NCI-H446 (cell line): ENCODE measurements at regions not wholly inside any gene's neighbourhood (a gene's known extent, or its start where the extent isn't known, plus 50 kb on each side); places are given as distances from the start of the nearest gene placed in this dataset.
"Not testable (repeated sequence)": the region's sequence is repeated elsewhere in the genome, so short reads cannot be mapped to it uniquely, and the experiment has no call there.

Source experiments
- DNase-seq, 2 experiments: peaks; one replicate each; lab custom pipeline; 2025; lab: John Stamatoyannopoulos, UW

DNA sequence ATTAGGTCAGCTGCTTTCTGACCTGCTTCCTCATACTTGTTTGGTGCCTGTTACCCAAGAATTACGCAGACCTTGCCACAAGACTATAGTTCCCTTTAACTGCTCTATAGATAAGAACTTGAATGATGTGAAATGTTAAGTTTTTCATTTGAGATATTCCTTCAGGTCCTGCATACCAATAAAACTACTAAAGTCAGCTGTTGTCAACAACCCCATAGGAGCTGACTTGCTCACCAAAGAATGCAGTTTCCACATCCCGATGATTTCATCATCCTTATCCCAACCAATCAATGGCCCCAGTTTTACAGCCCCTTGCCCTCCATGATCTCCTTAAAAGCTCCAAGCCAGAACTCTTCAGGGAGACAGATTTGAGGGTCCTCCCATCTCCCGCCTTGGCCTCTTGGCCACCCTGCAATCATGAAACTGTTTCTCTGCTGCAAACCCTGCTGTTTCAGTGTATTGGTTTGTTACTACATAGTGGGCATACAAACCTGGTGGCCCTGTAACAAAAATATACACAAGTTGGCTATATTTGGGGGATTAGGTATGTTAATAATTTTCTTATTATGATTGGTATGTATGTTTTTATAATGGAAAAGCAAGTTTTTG, 396.3 kb upstream of the CHST9 start:
- no peak for DNase-seq

- no peak for DNase-seq
Measured at GRCh38 chr18:27579364-27579763, 394.3 kb upstream of the CHST9 start.

DNA sequence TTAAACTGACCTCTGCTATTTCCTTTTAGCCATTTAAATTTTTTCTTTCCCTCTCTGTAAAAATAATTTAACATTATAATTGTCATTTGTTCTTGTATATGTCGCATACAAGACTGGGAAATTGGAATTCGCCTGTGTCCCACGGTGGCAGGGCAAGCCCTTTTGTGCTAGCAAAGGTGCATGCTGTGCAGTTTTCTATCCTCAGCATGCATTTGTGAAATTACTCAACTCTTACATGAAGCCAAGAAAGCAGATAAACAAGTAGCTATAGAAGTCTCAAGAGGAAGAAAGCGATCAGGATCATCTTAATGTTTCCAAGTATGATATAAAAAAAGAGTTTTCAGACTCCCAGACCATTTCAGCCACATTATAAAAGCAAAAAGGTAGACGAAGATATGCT, 392.6 kb upstream of the CHST9 start:
- no peak for DNase-seq

GRCh38 chr18:27577265-27577664, 392.2 kb upstream of the CHST9 start:
- DNase-seq, result no peak

- no peak for DNase-seq
Measured at GRCh38 chr18:27567434-27567833, 382.3 kb upstream of the CHST9 start.

DNA sequence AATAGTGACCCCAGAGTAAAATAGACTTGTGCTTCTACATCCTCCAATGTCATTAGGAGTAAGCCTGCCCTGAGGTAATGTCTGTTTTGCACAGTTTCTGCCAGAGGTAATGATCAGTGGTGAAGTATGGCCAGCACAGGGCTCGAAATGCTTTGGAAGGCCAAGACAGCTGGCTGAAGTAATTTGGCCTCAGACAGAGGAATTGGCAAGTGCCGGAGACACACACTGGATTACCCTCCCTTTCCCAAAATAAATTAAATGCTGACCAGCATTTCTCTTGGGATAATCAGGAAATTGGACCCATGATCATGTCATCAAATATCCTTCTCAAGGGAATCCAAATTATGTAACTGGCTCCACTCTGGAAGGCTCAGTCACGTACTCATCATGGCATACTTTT, 379.0 kb upstream of the CHST9 start:
- no peak for DNase-seq

DNA sequence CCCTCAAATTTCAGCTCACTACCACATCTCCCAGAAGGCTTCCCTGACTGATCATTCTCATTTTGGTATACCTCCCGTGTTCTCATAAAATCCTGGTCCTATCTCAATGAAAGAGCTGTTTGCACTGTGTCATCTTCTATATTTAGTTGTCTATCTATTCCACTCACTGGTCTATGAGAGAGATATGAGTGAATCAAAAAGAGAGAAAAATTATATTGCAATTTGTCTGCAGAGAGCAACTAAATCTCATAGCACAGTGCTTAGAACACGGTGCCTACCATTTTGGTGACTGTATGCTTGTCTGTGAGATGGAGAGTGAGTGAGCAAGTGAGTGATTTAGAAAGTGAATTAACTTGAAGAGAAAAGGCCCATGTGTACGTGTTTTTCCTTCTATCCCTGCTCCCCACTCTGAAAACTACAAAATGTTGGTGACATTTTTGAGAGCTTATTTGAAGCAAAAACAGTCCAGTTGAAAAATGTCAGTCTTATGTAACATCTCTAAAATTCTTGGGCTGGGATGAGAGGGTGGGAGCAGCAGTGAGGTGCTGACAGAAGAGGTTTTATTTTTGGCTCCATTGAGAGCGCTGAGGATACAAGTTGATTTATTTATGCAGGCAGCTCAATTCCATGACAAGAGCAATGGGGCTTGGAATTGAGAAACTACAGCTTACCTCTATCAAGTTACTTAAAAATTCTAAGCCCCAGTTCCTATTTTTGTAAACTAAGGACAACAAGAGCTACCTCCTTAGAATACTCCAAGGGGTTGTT, 373.5 kb upstream of the CHST9 start:
- DNase-seq, result no peak

DNA sequence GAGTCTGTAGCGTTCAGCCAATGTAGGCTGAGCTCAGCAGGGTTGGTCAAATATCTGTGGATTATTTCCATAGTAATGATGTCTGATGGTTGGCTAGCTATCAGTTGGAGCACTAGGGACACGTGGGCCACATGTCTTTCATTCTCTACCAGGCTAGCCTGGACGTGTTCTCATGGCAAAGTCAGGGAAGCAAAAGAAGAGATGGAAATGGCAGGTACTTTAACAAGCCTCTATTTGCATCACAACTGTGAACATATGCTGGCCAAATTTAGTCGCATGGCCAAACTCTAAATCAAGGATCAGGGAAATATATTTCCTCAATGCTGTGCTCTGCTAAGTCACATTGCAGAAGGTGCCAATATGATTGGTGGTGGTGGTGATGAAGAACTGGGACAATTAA, 371.6 kb upstream of the CHST9 start:
- DNase-seq, result no peak

DNA sequence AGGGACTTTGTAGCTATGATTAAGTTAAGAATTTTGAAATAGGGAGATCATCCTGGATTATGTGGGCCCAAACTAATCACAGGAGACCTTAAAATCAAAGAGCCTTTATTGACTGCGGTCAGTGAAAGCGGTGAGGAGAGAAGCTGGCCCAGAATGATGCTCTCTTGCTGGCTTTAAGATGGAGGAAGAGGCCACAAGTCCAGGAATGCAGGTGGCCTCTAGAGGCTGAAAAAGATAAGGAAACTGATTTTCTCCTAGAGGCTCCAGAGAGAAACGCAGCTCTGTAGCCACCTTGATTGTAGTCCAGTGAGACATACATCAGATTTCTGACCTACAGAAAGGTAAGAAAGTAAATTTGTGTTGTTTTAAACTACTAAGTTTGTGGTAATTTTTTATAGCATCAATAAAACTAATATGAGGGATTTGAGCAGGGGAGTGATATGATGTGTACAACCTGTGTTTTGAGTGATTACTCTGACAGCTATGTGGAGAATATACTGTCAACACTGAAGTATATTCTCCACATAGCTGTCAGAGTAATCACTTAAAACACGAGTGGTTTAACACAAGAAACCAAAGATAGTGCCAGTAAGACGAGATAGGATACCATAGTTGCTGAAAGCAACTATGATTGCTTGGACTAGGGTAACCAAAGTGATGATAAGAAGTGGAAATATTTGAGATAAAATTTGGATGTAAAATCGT, 364.4 kb upstream of the CHST9 start:
- no peak for DNase-seq

- DNase-seq, result no peak
Measured at GRCh38 chr18:27546991-27547390, 361.9 kb upstream of the CHST9 start.

GRCh38 chr18:27544206-27544605, 359.1 kb upstream of the CHST9 start:
- no peak for DNase-seq

- no peak for DNase-seq
Measured at GRCh38 chr18:27541293-27541692, 356.2 kb upstream of the CHST9 start.

DNA sequence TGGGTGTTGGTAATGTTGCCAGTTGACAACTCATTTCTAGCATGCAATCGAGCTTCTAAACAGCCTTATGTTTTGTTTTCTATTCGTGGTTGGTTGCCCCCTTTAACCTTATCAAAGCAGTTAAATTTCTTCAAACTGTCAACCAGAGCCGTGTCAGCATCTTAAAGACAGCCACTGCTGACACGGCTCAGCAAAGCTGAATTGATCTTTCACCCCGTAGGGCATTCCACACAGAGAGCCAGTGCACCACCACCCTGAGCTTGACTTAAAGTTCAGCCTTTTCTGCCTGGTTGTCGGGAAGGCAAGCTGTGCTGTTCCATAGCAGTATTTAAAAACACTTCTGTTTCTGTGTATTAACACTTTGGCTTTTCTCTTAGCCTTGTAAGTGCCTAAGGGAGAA, 355.0 kb upstream of the CHST9 start:
- no peak for DNase-seq

DNA sequence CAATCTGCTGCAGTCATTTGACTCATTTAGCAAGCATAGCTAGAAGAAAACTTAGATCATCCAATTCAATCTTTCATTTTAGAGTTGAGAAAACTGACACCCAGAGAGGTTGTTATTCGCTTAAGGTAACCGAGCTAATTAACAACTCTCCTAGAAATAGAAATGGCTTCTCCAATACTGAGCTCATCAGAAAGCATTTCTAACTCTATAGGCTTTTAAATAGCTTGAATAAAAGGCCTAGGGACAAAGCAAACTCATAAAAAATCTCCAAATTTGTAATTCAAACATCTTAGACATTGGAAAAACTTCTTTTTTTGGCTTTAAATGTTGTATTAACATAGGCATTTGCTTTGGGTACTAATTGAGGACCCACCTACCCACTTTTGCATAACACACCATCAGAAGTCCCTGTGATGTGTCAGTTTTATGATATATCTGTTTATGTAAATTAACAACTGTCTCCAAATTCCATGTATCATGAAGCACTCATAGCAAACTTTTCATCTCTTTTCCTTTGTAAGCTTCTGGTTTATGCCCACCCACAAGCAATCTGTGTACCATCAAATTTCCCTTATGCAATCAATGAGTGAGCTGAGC, 343.9 kb upstream of the CHST9 start:
- DNase-seq, result no peak

DNA sequence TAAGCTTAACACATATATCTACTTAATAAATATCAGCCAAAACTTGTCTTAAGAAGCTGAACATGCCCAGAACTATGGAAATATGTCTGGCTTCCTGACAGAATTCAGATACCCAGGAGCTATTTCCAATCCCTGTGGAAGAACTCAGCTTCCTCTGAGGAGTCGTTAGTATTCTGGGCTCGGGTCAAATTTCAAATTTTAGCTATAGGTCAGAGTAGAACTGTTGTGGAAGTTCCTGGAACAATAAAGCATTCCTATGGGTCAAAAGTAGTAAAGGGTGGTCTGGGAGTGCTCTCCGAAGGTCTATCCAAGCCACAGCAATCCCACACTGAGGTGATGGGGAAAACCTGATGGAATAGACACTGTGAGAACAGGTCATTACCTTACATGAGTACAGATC, 342.7 kb upstream of the CHST9 start:
- DNase-seq, result no peak

GRCh38 chr18:27520401-27520800, 335.3 kb upstream of the CHST9 start:
- DNase-seq, result no peak

- not testable (repeated sequence) for DNase-seq
Measured at GRCh38 chr18:27510036-27510633, 325.0 kb upstream of the CHST9 start.

DNA sequence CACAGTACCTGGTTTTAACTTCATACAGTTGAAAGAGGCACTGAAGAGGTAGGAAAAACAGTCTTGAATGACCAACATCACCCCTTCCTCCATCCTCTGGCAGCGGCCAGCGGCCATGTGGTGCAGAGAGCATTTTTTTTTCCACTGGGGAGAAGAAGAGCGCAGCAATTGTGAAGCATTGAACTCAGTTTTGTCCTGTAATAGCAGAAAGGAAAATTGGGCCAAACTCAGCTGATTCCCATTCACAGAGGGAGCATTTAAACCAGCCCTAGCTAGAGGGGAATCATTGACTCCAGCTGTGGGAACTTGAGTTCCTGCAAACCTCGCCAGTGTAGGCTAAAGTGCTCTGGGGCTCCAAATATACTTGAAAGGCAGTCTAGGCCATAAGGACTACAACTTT, 316.6 kb upstream of the CHST9 start:
- no peak for DNase-seq

- DNase-seq, result no peak
Measured at GRCh38 chr18:27500531-27500930, 315.4 kb upstream of the CHST9 start.

- DNase-seq, result no peak
Measured at GRCh38 chr18:27497246-27497645, 312.1 kb upstream of the CHST9 start.

DNA sequence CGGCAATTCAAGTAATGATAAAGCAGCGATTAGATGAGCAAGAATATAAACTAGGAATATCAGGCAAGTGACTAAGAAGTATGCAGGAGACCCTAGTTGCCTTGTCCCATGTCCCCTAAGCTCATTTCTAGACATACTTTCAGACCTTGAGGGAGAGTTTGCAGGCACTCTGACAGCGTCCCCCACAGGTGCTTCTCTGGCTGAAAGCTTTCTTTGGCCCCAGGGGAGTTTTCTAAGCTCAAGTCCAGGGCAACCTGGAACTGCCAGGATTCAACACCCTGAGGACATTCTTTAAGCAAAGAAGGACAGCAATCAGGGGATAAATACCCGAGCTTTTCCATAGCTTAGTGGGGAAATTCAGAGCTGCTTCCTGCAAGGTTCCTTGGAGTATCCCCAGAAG, 308.1 kb upstream of the CHST9 start:
- no peak for DNase-seq

GRCh38 chr18:27491772-27492171, 306.7 kb upstream of the CHST9 start:
- DNase-seq, result no peak

DNA sequence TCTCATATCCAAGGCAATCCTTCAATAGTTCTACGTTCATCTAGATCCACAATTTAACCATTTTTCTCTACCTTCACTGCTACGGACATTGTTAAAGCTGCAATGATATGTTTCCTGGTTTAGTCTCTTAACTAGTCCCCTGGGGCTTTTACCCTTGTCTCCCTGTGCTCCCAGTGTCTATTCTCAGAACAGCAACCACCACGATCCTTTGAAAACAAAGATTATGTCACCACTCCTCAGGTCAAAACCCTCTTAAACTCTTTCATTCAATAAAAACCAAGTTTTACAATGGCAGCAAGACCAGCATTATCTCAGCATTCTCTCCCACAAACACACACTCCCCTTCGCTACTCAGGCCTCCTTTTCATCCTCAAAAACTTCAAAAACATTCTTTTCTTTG, 298.2 kb upstream of the CHST9 start:
- DNase-seq, result no peak
